ENCODE measurements at regions not wholly inside any gene's neighbourhood (a gene's known extent, or its start where the extent isn't known, plus 50 kb on each side); places are given as distances from the start of the nearest gene placed in this dataset.

DNA sequence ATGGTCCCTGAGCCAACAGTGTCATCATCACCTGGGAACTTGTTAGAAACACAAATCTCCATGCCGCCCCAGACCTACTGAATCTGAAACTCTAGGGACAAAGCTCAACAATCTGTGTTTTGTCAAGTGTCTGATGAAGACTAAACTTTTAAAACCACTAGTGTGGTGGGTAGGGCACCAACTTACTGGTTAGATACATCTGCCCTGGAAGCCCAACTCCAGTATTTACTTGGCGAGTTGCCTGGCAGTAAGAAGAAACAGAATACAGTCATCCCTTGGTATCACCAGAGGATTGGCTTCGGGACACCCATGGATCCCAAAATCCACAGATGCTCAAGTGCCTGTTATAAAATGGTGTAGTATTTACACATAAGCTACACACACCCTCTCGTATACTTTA lies 367.9 kb upstream of the DUSP10 start:
- TF ChIP-seq, protein P1, sequence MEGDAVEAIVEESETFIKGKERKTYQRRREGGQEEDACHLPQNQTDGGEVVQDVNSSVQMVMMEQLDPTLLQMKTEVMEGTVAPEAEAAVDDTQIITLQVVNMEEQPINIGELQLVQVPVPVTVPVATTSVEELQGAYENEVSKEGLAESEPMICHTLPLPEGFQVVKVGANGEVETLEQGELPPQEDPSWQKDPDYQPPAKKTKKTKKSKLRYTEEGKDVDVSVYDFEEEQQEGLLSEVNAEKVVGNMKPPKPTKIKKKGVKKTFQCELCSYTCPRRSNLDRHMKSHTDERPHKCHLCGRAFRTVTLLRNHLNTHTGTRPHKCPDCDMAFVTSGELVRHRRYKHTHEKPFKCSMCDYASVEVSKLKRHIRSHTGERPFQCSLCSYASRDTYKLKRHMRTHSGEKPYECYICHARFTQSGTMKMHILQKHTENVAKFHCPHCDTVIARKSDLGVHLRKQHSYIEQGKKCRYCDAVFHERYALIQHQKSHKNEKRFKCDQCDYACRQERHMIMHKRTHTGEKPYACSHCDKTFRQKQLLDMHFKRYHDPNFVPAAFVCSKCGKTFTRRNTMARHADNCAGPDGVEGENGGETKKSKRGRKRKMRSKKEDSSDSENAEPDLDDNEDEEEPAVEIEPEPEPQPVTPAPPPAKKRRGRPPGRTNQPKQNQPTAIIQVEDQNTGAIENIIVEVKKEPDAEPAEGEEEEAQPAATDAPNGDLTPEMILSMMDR (IDR thresholded peaks at IDR 0.05) = no peak
- no peak for TF ChIP-seq POLR2A (IDR thresholded peaks at IDR 0.05)
